ENCODE measurements at regions not wholly inside any gene's neighbourhood (a gene's known extent, or its start where the extent isn't known, plus 50 kb on each side); places are given as distances from the start of the nearest gene placed in this dataset.
"Not testable (repeated sequence)": the region's sequence is repeated elsewhere in the genome, so short reads cannot be mapped to it uniquely, and the experiment has no call there.

- no peak for DNase-seq (ENCODE audit: extremely low read depth in 1 of 11, low read depth in 9 of 11, low spot score in 4 of 11)
These were observed 387.1 kb upstream of the PAPPA start for GRCh38 chr9:115766370-115766955.

DNA sequence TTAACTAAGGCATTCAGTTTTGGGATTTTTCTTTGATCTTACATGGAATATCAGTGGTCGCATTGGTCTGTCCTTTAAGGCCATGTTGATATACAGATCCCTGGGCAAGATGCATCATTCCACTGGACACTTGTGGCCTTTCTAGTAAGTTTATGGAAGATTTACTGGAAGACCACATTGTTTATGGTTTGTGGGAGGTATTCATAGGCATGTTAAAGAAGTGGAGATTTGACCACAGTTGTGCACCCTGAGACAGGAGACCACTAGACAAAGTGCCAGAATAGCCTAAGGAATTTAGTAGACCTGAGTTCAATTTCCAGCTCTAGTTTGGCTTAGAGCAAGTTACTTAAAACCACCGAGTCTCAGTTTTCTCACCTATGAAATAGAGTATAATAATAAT lies 383.1 kb upstream of the PAPPA start:
- DNase-seq (ENCODE audit: extremely low read depth in 1 of 11, low read depth in 9 of 11, low spot score in 4 of 11) = no peak

DNA sequence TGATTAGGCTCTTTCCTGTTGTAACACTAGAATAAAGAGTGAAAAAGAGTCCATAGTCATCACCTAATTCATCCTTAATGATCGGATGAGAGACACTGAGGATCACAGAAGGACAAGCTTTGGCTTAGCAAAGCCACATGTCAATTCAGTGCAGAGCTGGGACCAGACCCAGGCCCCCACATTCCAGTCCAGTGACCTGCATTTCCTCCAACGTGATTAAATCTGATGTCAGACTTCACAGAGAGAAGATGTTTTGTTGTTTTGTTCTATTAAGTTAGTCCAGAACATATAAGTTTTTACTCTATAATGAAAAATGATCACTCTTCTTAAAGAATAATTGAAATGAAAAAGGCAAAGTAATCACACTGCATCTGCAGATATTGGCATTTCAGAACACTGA lies 377.9 kb upstream of the PAPPA start:
- DNase-seq (ENCODE audit: extremely low read depth in 1 of 11, low read depth in 9 of 11, low spot score in 4 of 11) = no peak

DNA sequence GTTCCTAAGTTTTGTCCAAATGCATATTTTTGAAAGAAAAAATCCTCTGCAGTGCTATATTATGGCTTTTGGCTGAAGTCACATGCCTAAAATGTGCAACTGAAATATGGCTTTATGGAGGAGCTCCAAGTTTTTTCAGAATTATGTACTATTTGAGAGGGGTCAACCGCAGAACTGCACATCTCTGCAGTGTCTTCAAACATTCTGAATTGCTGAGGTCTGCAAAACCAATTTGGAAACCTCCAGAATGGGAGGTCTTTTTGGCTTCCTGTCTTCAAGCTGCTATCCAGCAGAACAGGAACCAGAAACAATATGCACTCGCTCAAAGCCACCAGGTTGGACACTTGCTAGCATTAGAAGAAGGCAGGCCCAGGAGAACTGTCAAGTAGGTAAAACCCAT lies 376.0 kb upstream of the PAPPA start:
- peak in 8 of 11 donors; percentile 3 to 36 (median 18) for DNase-seq (ENCODE audit: extremely low read depth in 1 of 11, low read depth in 9 of 11, low spot score in 4 of 11)

DNA sequence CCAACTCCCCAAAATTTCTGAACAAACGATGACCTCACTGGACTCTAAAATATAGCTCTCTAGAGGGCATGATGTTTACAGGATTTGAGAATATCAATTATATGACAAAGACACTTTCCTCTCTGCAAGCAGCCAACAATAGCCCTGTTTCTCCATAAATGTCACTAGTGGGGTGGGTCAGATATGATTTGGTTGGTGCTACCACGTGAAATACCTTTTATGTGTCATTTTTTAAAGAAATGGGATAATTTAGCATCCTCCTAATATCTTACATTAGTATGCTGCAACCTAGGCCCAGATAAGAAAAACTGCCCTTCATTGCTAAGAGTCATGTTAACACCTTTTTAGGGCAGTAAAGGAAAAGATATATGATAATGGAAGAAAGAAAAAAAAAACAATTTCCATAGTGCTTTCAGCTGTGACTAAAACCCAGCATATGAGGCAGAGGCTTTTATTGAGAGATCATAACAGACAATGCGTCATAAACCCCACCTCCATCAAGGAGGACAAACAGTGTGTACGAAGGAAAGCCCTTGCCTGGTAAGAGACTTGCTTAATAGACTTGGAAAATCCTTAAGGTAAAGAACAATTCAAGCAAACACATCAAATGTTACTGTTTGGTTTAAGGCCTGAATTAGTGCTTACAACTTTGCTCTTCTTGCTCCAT lies 372.4 kb upstream of the PAPPA start:
- no peak for DNase-seq (ENCODE audit: extremely low read depth in 1 of 11, low read depth in 9 of 11, low spot score in 4 of 11)

DNA sequence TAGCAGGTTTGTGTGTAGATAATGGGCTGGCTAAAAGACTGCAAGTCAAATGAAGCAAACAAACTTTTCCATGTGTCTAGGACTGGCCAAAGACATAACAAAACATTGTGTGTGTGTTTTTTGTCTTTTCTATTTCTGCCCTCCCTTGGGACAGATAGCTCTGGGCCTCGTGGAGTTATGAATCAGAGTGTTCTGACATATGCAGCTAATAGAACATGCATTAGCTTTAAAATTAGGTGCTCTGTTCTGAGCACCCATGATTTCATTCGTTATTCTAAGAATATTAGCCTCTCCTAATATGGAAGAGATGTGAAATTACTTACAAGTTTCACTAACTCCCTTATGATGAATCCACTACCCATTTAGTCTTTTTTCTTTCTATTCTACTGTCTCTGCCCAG lies 367.3 kb upstream of the PAPPA start:
- no peak for DNase-seq (ENCODE audit: extremely low read depth in 1 of 11, low read depth in 9 of 11, low spot score in 4 of 11)

DNA sequence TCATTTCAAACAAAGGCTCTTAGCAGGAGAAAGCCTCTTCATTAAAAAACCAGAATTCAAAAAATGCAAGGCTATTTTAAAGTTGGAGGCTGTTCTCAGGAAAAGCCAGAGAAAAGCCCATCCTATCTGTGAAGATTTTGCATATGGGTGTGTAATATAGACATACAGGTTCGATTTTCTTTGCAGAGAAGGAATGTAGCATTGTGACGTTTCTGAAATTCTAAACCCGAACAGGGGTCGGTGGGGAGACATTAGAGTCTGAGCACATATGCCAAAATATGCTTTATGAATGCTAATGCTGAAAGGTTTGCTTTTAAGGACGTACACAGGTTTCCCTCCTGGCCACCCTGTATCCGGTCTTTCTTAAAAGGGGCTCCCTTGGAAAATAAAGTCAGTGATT lies 363.1 kb upstream of the PAPPA start:
- no peak for DNase-seq (ENCODE audit: extremely low read depth in 1 of 11, low read depth in 9 of 11, low spot score in 4 of 11)

- no peak for DNase-seq (ENCODE audit: extremely low read depth in 1 of 11, low read depth in 9 of 11, low spot score in 4 of 11)
These were observed 358.6 kb upstream of the PAPPA start for GRCh38 chr9:115794921-115795475.

- DNase-seq (ENCODE audit: extremely low read depth in 1 of 11, low read depth in 9 of 11, low spot score in 4 of 11) = no peak
These were observed 353.9 kb upstream of the PAPPA start for GRCh38 chr9:115799734-115800133.

GRCh38 chr9:115804206-115804605 lies 349.4 kb upstream of the PAPPA start:
- no peak for DNase-seq (ENCODE audit: extremely low read depth in 1 of 11, low read depth in 9 of 11, low spot score in 4 of 11)

GRCh38 chr9:115808108-115808507 lies 345.5 kb upstream of the PAPPA start:
- peak in 1 of 11 donors; percentile 4 for DNase-seq (ENCODE audit: extremely low read depth in 1 of 11, low read depth in 9 of 11, low spot score in 4 of 11)

- DNase-seq (ENCODE audit: extremely low read depth in 1 of 11, low read depth in 9 of 11, low spot score in 4 of 11) = no peak
These were observed 344.9 kb upstream of the PAPPA start for GRCh38 chr9:115808695-115809094.

- no peak for DNase-seq (ENCODE audit: extremely low read depth in 1 of 11, low read depth in 9 of 11, low spot score in 4 of 11)
These were observed 343.4 kb upstream of the PAPPA start for GRCh38 chr9:115810166-115810565.

GRCh38 chr9:115814081-115814480 lies 339.5 kb upstream of the PAPPA start:
- no peak for DNase-seq (ENCODE audit: extremely low read depth in 1 of 11, low read depth in 9 of 11, low spot score in 4 of 11)

DNA sequence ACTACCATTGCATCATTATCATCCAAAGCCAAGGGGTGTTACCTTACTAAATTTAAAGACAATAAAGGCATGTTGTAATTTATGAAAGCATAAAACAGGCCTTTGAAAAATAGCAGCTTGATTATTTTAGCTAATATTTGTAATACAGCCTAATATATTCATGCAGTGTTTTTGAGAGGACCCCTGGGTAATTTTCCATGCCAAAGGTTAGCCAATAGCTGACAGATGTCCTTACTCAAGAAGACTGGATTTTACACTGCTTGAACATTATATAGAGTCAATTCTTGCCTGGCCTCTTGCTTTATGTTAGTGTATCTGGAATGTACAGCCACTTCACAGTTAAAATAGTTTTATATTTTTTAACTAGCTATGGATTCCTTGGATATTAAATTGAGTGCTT lies 337.8 kb upstream of the PAPPA start:
- no peak for DNase-seq (ENCODE audit: extremely low read depth in 1 of 11, low read depth in 9 of 11, low spot score in 4 of 11)

DNA sequence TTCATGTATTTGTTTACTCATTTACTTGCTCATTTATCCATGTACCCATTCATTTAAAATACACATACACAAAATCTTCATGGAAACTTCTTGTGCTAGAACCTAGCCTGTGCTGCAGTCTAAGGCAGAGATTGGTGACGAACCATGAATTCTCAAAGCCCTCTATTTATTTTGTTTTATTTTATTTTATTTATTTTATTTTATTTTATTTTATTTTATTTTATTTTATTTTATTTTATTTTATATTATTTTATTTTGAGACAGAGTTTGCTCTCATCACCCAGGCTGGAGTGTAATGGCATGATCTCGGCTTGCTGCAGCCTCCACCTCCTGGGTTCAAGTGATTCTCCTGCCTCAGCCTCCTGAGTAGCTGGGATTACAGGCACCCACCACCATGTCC lies 334.9 kb upstream of the PAPPA start:
- not testable (repeated sequence) for DNase-seq (ENCODE audit: extremely low read depth in 1 of 11, low read depth in 9 of 11, low spot score in 4 of 11)

DNA sequence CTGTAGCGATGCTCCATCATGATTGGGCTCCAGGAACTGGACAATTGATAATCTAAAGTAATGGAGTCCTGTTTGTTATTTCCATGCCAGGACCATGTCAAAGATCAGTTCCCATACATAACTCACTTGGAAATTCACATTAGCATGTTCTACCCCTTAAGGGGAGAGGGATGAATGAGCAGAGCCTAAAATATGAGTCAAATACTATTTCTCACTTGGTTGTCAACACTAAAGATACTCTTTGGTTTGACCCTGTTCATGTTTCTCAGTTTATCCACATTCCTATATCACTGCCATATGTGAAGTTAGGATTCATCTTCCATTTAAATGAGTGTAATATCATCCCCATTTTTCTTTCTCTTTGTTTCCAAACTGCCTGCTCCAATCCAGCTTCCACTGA lies 321.6 kb upstream of the PAPPA start:
- DNase-seq (ENCODE audit: extremely low read depth in 1 of 11, low read depth in 9 of 11, low spot score in 4 of 11) = no peak

DNA sequence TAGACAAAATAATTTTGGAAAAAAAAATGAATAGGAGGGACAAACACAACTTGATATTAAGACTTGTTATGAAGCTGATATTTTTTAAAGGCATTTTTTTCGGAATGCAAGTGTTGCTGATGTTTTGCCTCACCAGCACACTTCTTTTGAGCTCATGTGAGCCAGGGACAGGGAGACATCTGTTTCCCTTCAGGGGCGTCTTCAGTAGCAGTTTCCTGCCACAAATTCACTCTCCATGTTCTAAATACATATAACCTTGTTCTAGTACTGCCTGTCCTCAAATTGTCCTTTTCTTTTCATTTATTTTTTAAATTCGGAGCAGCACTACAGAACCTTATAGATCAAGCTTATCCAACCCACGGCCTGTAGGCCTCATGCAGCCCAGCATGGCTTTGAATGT lies 316.0 kb upstream of the PAPPA start:
- DNase-seq (ENCODE audit: extremely low read depth in 1 of 11, low read depth in 9 of 11, low spot score in 4 of 11) = peak in 1 of 11 donors; percentile 19

DNA sequence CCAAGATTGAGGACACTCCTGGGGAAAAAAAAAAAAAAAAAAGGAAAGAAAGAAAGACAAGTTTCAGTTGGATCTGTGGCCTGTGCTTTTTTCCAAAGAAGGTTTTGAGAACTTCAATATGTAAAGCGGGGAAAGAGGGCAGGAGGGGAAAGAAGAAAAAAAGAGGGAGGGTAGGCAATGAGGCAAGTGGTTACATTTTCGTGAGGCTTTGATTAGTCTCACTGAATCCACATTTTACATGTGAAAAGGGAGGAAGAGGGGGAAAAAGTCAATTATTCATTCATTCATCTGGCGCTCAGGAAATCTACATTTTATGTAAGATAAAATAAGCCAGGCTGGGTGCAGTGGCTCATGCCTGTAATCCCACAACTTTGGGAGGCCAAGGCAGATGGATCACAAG lies 315.2 kb upstream of the PAPPA start:
- DNase-seq (ENCODE audit: extremely low read depth in 1 of 11, low read depth in 9 of 11, low spot score in 4 of 11) = no peak

- not testable (repeated sequence) for DNase-seq (ENCODE audit: extremely low read depth in 1 of 11, low read depth in 9 of 11, low spot score in 4 of 11)
These were observed 309.2 kb upstream of the PAPPA start for GRCh38 chr9:115844433-115844832.
